Astrocyte (in vitro differentiated cells and primary cell): ENCODE measurements at regions not wholly inside any gene's neighbourhood (a gene's known extent, or its start where the extent isn't known, plus 50 kb on each side); places are given as distances from the start of the nearest gene placed in this dataset.

Experiments used
- DNase-seq: peaks from one replicate; pipeline ENCODE4 v3.0.0-alpha.2; 2010; ENCODE audit warnings: low read depth
- FAIRE-seq: peaks from 2 replicates; lab custom pipeline; 2011; peaks lifted over from hg19 to GRCh38; lab: Jason Lieb, UNC
- H2AFZ ChIP-seq: 2 replicates; pipeline ENCODE4 v1.6.0; 2012; ENCODE audit warnings: low read depth, low read length, inconsistent platforms
- H3K27ac ChIP-seq: 2 replicates; pipeline ENCODE4 v1.5.1; 2011; ENCODE audit warnings: low read depth, low read length, inconsistent platforms
- H3K27me3 ChIP-seq: 2 replicates; pipeline ENCODE4 v1.6.0; 2011; ENCODE audit warnings: low read length, inconsistent platforms; ENCODE audit not compliant: insufficient read depth
- H3K36me3 ChIP-seq: 2 replicates; pipeline ENCODE4 v1.5.1; 2011; ENCODE audit warnings: low read length, inconsistent platforms; ENCODE audit not compliant: insufficient read depth
- H3K4me1 ChIP-seq: 2 replicates; pipeline ENCODE4 v1.5.1; 2011; ENCODE audit warnings: low read length, inconsistent platforms; ENCODE audit not compliant: insufficient read depth
- H3K4me2 ChIP-seq: 2 replicates; pipeline ENCODE4 v1.6.0; 2012; ENCODE audit warnings: low read length, inconsistent platforms
- H3K4me3 ChIP-seq: 2 replicates; pipeline ENCODE4 v1.5.1; 2011; ENCODE audit warnings: low read depth, mild to moderate bottlenecking, low read length, inconsistent platforms; ENCODE audit not compliant: insufficient read depth
- H3K79me2 ChIP-seq: 2 replicates; pipeline ENCODE4 v1.6.0; 2012; ENCODE audit warnings: mild to moderate bottlenecking, low read length, inconsistent platforms; ENCODE audit not compliant: insufficient read depth
- H3K9ac ChIP-seq: 2 replicates; pipeline ENCODE4 v1.6.0; 2012; ENCODE audit warnings: mild to moderate bottlenecking, low read length, inconsistent platforms
- H3K9me3 ChIP-seq: 2 replicates; pipeline ENCODE4 v1.5.1; 2012; ENCODE audit warnings: low read depth, mild to moderate bottlenecking, low read length, inconsistent platforms; ENCODE audit not compliant: insufficient read depth
- H4K20me1 ChIP-seq: 2 replicates; pipeline ENCODE4 v1.6.0; 2012; ENCODE audit warnings: low read length, inconsistent platforms; ENCODE audit not compliant: insufficient read depth
- H3K27ac Mint-ChIP-seq: one replicate; pipeline ENCODE4 v1.8.0; 2021; ENCODE audit warnings: mild to moderate bottlenecking, mixed read lengths; ENCODE audit not compliant: unreplicated experiment
- H3K27me3 Mint-ChIP-seq: one replicate; pipeline ENCODE4 v1.8.0; 2021; ENCODE audit warnings: low read depth, mixed read lengths; ENCODE audit not compliant: unreplicated experiment
- H3K36me3 Mint-ChIP-seq: one replicate; pipeline ENCODE4 v1.8.0; 2021; ENCODE audit warnings: low read depth, mixed read lengths; ENCODE audit not compliant: unreplicated experiment
- H3K4me1 Mint-ChIP-seq: one replicate; pipeline ENCODE4 v1.8.0; 2021; ENCODE audit warnings: low read depth, mixed read lengths; ENCODE audit not compliant: unreplicated experiment
- H3K4me3 Mint-ChIP-seq: one replicate; pipeline ENCODE4 v1.8.0; 2021; ENCODE audit warnings: mild to moderate bottlenecking, moderate library complexity, mixed read lengths; ENCODE audit not compliant: unreplicated experiment
- H3K9me3 Mint-ChIP-seq: one replicate; pipeline ENCODE4 v1.8.0; 2021; ENCODE audit warnings: mild to moderate bottlenecking, mixed read lengths; ENCODE audit not compliant: unreplicated experiment
- CTCF ChIP-seq: IDR thresholded peaks from 2 replicates; pipeline ENCODE4 v1.5.1; 2011; ENCODE audit warnings: low read depth, mild to moderate bottlenecking, inconsistent platforms, low read length, moderate library complexity; ENCODE audit not compliant: insufficient read depth
- EZH2 ChIP-seq: IDR thresholded peaks from 2 replicates; pipeline ENCODE4 v1.6.1; 2012; ENCODE audit warnings: mild to moderate bottlenecking, low read length, inconsistent platforms; ENCODE audit not compliant: insufficient read depth

GRCh38 chr2:66772618-66773017 lies 337.7 kb downstream of the MEIS1 start:
- no peak overlapping the region for H3K9ac ChIP-seq
- no peak overlapping the region for H3K27ac Mint-ChIP-seq
- no peaks in the 10 kb centered on the region for H3K79me2 ChIP-seq
- DNase-seq (no peak), FAIRE-seq (no peak)
- H3K36me3 Mint-ChIP-seq: no peaks in the 10 kb centered on the region
- TF ChIP-seq CTCF: no peak
- no peak for TF ChIP-seq EZH2
- no peaks in the 10 kb centered on the region for H3K36me3 ChIP-seq
- peaks cover 2% of the 10 kb centered on the region for H3K9me3 Mint-ChIP-seq
- H2AFZ ChIP-seq: no peak overlapping the region
- peaks cover 4% of the 10 kb centered on the region for H3K27me3 Mint-ChIP-seq
- H3K4me2 ChIP-seq: no peak overlapping the region
- no peak overlapping the region for H3K27ac ChIP-seq
- H4K20me1 ChIP-seq: no peaks in the 10 kb centered on the region
- H3K4me1 Mint-ChIP-seq: no peaks in the 10 kb centered on the region
- no peaks in the 10 kb centered on the region for H3K27me3 ChIP-seq
- H3K9me3 ChIP-seq: no peaks in the 10 kb centered on the region
- H3K4me3 Mint-ChIP-seq: no peak overlapping the region
- no peaks in the 10 kb centered on the region for H3K4me1 ChIP-seq
- H3K4me3 ChIP-seq: no peak overlapping the region

- H4K20me1 ChIP-seq: no peaks in the 10 kb centered on the region
These were observed 341.0 kb downstream of the MEIS1 start for GRCh38 chr2:66775730-66776422.

More at GRCh38 chr2:66775730-66776422, 341.0 kb downstream of the MEIS1 start:
- no peaks in the 10 kb centered on the region for H3K4me1 ChIP-seq
- H3K4me3 ChIP-seq: no peak overlapping the region
- H3K27ac ChIP-seq: no peak overlapping the region
- no peak overlapping the region for H3K4me2 ChIP-seq
- H3K36me3 ChIP-seq: no peaks in the 10 kb centered on the region
- H3K9me3 Mint-ChIP-seq: peaks cover 2% of the 10 kb centered on the region
- peaks cover 6% of the 10 kb centered on the region for H3K27me3 Mint-ChIP-seq
- H2AFZ ChIP-seq: no peak overlapping the region
- no peak for DNase-seq
- H3K79me2 ChIP-seq: no peaks in the 10 kb centered on the region
- no peaks in the 10 kb centered on the region for H3K9me3 ChIP-seq
- H3K36me3 Mint-ChIP-seq: no peaks in the 10 kb centered on the region
- H3K4me1 Mint-ChIP-seq: no peaks in the 10 kb centered on the region
- no peak overlapping the region for H3K9ac ChIP-seq
- FAIRE-seq: no peak
- no peak overlapping the region for H3K4me3 Mint-ChIP-seq
- H3K27ac Mint-ChIP-seq: no peak overlapping the region
- no peak for TF ChIP-seq CTCF
- no peak for TF ChIP-seq EZH2
- no peaks in the 10 kb centered on the region for H3K27me3 ChIP-seq
